Endodermal cell (in vitro differentiated cells): ENCODE measurements at regions not wholly inside any gene's neighbourhood (a gene's known extent, or its start where the extent isn't known, plus 50 kb on each side); places are given as distances from the start of the nearest gene placed in this dataset.
A peak's percentile ranks its signal among the peaks of the same experiment; 100 is the strongest.

Source experiments
- DNase-seq: peaks from one replicate; pipeline ENCODE4 v3.0.0-alpha.2; 2017
- H3K27ac ChIP-seq: 2 replicates; pipeline ENCODE4 v1.5.1; 2013; ENCODE audit warnings: mild to moderate bottlenecking, low read depth, low read length, moderate library complexity
- H3K27me3 ChIP-seq: 2 replicates; pipeline ENCODE4 v1.6.1; 2013; ENCODE audit warnings: mild to moderate bottlenecking, low read length, moderate library complexity; ENCODE audit not compliant: insufficient read depth, control insufficient read depth, poor library complexity, severe bottlenecking
- H3K36me3 ChIP-seq: 2 replicates; pipeline ENCODE4 v1.7.0; 2013; ENCODE audit warnings: mild to moderate bottlenecking, low read length, moderate library complexity; ENCODE audit not compliant: control insufficient read depth, insufficient read depth
- H3K4me1 ChIP-seq: one replicate; pipeline ENCODE4 v1.7.0; 2013; ENCODE audit warnings: low read length; ENCODE audit not compliant: control insufficient read depth, insufficient read depth
- H3K4me3 ChIP-seq: 2 replicates; pipeline ENCODE4 v1.5.1; 2013; ENCODE audit warnings: mild to moderate bottlenecking, low read length, moderate library complexity
- H3K9ac ChIP-seq: 2 replicates; pipeline ENCODE4 v1.6.1; 2013; ENCODE audit warnings: mild to moderate bottlenecking, low read length, moderate library complexity; ENCODE audit not compliant: poor library complexity, severe bottlenecking; ENCODE audit errors: extremely low read depth
- H3K9me3 ChIP-seq: 2 replicates; pipeline ENCODE4 v1.6.1; 2013; ENCODE audit warnings: mild to moderate bottlenecking, low read length, moderate library complexity; ENCODE audit not compliant: control insufficient read depth
- H3K27ac Mint-ChIP-seq: 2 replicates; pipeline ENCODE4 v1.8.0; 2020; ENCODE audit warnings: mixed read lengths
- H3K27me3 Mint-ChIP-seq: 2 replicates; pipeline ENCODE4 v1.8.0; 2021; ENCODE audit warnings: mild to moderate bottlenecking, mixed read lengths; ENCODE audit not compliant: insufficient read depth
- H3K36me3 Mint-ChIP-seq: 2 replicates; pipeline ENCODE4 v1.8.0; 2020; ENCODE audit warnings: low read depth, mixed read lengths
- H3K4me1 Mint-ChIP-seq: 2 replicates; pipeline ENCODE4 v1.8.0; 2020; ENCODE audit warnings: mixed read lengths
- H3K4me3 Mint-ChIP-seq: 2 replicates; pipeline ENCODE4 v1.8.0; 2020; ENCODE audit warnings: mild to moderate bottlenecking, moderate library complexity, mixed read lengths
- H3K9me3 Mint-ChIP-seq: 2 replicates; pipeline ENCODE4 v1.8.0; 2020; ENCODE audit warnings: mild to moderate bottlenecking, mixed read lengths
- WGBS, 2 experiments: methylation state at CpG; one replicate each; pipeline versions ENCODE4 v1.1.5 to v1.1.7; 2013; ENCODE audit warnings: missing lambda C conversion rate in 2 of 2, mixed read lengths in 1 of 2; ENCODE audit not compliant: insufficient coverage in 1 of 2, insufficient read length in 1 of 2; 5-methylcytosine and 5-hydroxymethylcytosine counted together
- TF ChIP-seq, protein P1 (sequence below): fragments of 200-600 bp; sonication (generic); conservative IDR thresholded peaks from 2 replicates; pipeline ENCODE4 v1.5.0; 2021; ENCODE audit warnings: antibody characterized with exemption, mild to moderate bottlenecking

DNA sequence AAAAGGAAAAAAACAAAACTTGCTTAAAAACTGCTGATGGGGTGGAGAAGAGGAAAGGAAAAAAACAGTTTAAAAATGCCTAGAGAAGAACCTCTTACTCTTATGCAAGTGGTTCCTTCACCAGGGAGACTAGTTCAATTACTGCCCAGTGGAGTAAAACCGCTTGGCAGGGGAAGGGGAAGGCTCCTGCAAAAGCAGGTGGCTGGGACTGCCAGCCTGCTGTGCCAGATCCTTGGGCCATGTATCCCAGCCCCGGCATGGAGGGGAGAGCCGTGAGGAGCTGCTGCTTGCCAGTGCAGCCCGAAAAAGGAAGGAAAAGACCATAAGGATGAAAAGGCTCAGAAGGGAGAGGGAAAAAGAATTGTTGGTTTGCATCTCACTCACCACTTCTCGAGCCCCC, 123.0 kb downstream of the FSCB start:
- no peak overlapping the region for H3K4me3 ChIP-seq
- Mint-ChIP-seq H3K4me3 (no peak overlapping the region), H3K27ac (no peak overlapping the region), H3K27me3 (no peaks in the 10 kb centered on the region), H3K4me1 (peaks cover 6% of the 10 kb centered on the region), H3K9me3 (peaks cover 42% of the 10 kb centered on the region), H3K36me3 (peaks cover 24% of the 10 kb centered on the region)
- TF ChIP-seq, protein P1, sequence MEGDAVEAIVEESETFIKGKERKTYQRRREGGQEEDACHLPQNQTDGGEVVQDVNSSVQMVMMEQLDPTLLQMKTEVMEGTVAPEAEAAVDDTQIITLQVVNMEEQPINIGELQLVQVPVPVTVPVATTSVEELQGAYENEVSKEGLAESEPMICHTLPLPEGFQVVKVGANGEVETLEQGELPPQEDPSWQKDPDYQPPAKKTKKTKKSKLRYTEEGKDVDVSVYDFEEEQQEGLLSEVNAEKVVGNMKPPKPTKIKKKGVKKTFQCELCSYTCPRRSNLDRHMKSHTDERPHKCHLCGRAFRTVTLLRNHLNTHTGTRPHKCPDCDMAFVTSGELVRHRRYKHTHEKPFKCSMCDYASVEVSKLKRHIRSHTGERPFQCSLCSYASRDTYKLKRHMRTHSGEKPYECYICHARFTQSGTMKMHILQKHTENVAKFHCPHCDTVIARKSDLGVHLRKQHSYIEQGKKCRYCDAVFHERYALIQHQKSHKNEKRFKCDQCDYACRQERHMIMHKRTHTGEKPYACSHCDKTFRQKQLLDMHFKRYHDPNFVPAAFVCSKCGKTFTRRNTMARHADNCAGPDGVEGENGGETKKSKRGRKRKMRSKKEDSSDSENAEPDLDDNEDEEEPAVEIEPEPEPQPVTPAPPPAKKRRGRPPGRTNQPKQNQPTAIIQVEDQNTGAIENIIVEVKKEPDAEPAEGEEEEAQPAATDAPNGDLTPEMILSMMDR, result no peak
- H3K27me3 ChIP-seq, result no peaks in the 10 kb centered on the region
- H3K9me3 ChIP-seq, result peaks cover 54% of the 10 kb centered on the region
- no peak overlapping the region for H3K9ac ChIP-seq
- H3K27ac ChIP-seq, result no peak overlapping the region
- no peak for DNase-seq
- H3K36me3 ChIP-seq, result peaks cover 9% of the 10 kb centered on the region
- 95 to 100% methylated on average over 4 to 5 of the region's 5 CpGs for WGBS, 2 experiments
- H3K4me1 ChIP-seq, result peaks cover 8% of the 10 kb centered on the region

DNA sequence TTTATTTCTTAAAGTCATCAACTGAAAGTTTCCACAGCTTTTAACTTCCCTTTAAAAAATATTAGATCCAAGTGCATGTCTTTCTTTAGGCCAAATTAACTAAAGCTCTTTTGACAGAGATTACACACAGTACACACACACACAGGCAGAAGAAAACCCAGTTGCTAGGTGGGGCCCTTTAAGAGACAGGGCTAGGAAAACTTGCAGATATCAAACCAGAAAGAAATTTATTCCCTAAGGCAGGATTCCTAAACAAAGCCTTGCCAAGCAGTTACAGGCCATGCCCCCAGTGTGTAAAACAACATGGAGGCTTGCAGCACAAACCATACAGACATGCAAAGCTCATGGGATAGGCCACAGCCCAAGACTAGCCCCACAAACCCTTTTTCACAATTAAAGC, 123.4 kb downstream of the FSCB start:
- Histone ChIP-seq H3K36me3 (peaks cover 9% of the 10 kb centered on the region), H3K9ac (no peak overlapping the region), H3K27ac (no peak overlapping the region), H3K9me3 (peaks cover 59% of the 10 kb centered on the region), H3K27me3 (no peaks in the 10 kb centered on the region), H3K4me1 (peaks cover 8% of the 10 kb centered on the region), H3K4me3 (peak overlapping the region; percentile 63)
- Mint-ChIP-seq H3K9me3 (peaks cover 43% of the 10 kb centered on the region), H3K4me3 (no peak overlapping the region), H3K36me3 (peaks cover 25% of the 10 kb centered on the region), H3K4me1 (peaks cover 6% of the 10 kb centered on the region), H3K27ac (no peak overlapping the region), H3K27me3 (no peaks in the 10 kb centered on the region)
- TF ChIP-seq, protein P1, result no peak
- DNase-seq, result no peak

DNA sequence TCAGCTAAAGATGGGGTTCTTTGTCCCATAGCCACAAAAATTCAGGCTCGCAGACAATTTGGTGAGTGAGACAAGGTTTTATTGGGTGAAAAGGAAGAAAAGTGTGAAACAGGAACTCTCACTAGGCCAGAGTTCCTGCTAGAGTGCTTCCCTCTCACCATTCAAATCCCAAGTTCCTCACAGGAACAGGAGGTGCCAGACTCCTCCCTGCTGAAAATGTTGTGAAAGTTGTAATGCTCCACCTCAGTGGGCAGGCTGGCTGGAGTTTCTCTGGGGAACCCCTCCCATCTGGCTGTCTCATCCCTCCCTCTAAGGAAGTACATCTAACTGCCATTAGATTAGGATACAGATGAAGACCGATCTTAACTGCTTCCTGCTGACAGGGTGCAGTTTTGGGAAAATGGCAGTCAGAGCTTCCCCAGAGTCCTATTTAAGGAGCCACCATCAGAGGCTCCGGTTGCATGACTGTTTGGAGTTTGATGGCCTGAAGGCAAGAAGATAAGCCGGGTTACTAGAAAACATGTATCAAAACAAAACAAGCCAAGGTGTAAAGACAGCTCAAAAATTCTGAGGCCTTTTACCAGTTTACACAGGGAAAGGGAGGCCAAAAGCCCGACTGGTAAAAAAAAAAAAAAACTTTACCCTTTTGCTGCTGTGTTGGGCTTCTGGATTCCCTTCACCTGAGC, 127.6 kb downstream of the FSCB start:
- H3K27ac ChIP-seq, result no peak overlapping the region
- Mint-ChIP-seq H3K4me1 (peaks cover 6% of the 10 kb centered on the region), H3K36me3 (peaks cover 42% of the 10 kb centered on the region), H3K4me3 (no peak overlapping the region), H3K9me3 (peaks cover 69% of the 10 kb centered on the region), H3K27me3 (no peaks in the 10 kb centered on the region), H3K27ac (no peak overlapping the region)
- WGBS, 2 experiments, result 87 to 93% methylated on average over 4 to 5 of the region's 5 CpGs
- H3K9ac ChIP-seq, result no peak overlapping the region
- peak overlapping the region; percentile 75 for H3K4me3 ChIP-seq
- TF ChIP-seq, protein P1, result no peak
- no peaks in the 10 kb centered on the region for H3K27me3 ChIP-seq
- peaks cover 9% of the 10 kb centered on the region for H3K36me3 ChIP-seq
- H3K4me1 ChIP-seq, result peaks cover 8% of the 10 kb centered on the region
- peaks cover 84% of the 10 kb centered on the region for H3K9me3 ChIP-seq
- peak; percentile 58 for DNase-seq
